22Rv1 (cell line): ENCODE measurements at regions not wholly inside any gene's neighbourhood (a gene's known extent, or its start where the extent isn't known, plus 50 kb on each side); places are given as distances from the start of the nearest gene placed in this dataset.

ENCODE experiments used
- ZFX ChIP-seq: fragments of 450-650 bp; IDR thresholded peaks from 2 replicates; pipeline ENCODE4 v1.6.1; 2017; ENCODE audit warnings: antibody characterized with exemption, borderline replicate concordance
- TF ChIP-seq, protein P1 (sequence below): fragments of 450-650 bp; IDR thresholded peaks from 2 replicates; pipeline ENCODE4 v1.5.1; 2017; ENCODE audit warnings: mild to moderate bottlenecking

DNA sequence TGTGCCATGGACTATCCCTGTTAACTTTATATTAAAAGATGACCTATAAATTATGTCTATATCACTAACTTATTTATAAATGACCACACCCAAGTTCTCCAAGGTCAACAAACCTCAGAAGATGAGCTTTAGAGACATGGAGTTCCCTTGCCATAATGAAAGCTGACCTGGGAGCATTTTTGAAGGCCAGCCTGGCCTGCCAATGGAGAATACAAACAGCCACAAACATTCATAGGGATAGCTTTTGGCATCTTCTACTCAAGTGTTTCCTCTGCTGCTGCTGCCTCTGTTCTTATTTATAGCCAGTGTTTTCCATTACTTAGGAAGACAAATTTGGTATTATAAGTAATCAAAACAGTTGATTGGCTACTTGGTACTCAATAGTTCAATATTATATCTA, 117.3 kb upstream of the ADAMTS19 start:
- TF ChIP-seq, protein P1, sequence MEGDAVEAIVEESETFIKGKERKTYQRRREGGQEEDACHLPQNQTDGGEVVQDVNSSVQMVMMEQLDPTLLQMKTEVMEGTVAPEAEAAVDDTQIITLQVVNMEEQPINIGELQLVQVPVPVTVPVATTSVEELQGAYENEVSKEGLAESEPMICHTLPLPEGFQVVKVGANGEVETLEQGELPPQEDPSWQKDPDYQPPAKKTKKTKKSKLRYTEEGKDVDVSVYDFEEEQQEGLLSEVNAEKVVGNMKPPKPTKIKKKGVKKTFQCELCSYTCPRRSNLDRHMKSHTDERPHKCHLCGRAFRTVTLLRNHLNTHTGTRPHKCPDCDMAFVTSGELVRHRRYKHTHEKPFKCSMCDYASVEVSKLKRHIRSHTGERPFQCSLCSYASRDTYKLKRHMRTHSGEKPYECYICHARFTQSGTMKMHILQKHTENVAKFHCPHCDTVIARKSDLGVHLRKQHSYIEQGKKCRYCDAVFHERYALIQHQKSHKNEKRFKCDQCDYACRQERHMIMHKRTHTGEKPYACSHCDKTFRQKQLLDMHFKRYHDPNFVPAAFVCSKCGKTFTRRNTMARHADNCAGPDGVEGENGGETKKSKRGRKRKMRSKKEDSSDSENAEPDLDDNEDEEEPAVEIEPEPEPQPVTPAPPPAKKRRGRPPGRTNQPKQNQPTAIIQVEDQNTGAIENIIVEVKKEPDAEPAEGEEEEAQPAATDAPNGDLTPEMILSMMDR, result no peak
- no peak for TF ChIP-seq ZFX
